Stomach (tissue), 4 donors: ENCODE measurements at regions not wholly inside any gene's neighbourhood (a gene's known extent, or its start where the extent isn't known, plus 50 kb on each side); places are given as distances from the start of the nearest gene placed in this dataset.

Experiments used
- EP300 ChIP-seq: sonication (generic); formaldehyde crosslinking; IDR thresholded peaks from one replicate; pipeline ENCODE4 v1.6.1; 2017; ENCODE audit warnings: antibody characterized with exemption
- POLR2AphosphoS5 ChIP-seq, 3 donors: sonication (generic); formaldehyde crosslinking; IDR thresholded peaks; one replicate each; pipeline ENCODE4 v1.6.1; 2016; ENCODE audit warnings: antibody characterized with exemption in 3 of 3
- TF ChIP-seq, protein P1 (sequence below), 7 experiments: fragments of 450-650 bp in 4 of 7; fragments of 200-600 bp in 3 of 7; sonication (generic) in 3 of 7; IDR thresholded peaks; one replicate each; pipeline ENCODE4 v1.5.1; 2016 to 2019; ENCODE audit warnings: antibody characterized with exemption in 7 of 7, control low read depth in 2 of 7, mild to moderate bottlenecking in 1 of 7

DNA sequence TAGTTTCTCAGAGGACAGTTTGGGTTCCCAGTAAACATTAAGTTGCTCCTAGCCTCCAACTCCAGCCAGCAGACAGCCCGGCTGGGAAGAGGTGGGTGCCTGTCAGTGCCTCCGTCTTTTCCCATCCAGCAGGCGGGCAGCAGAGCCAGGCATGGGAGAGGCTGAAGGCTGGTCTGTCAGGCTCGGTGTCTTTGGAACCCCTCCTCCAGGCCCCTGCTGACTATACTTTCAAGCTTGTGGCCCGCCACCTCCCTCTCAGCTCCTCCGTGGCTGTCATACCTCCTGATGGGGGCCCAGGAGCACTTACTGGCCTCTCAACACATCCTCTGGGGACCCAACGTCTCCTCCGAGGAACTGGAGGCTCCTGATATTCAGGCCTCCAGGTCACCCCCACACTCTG is 140.9 kb downstream of the ACTL8 start:
- TF ChIP-seq, protein P1, sequence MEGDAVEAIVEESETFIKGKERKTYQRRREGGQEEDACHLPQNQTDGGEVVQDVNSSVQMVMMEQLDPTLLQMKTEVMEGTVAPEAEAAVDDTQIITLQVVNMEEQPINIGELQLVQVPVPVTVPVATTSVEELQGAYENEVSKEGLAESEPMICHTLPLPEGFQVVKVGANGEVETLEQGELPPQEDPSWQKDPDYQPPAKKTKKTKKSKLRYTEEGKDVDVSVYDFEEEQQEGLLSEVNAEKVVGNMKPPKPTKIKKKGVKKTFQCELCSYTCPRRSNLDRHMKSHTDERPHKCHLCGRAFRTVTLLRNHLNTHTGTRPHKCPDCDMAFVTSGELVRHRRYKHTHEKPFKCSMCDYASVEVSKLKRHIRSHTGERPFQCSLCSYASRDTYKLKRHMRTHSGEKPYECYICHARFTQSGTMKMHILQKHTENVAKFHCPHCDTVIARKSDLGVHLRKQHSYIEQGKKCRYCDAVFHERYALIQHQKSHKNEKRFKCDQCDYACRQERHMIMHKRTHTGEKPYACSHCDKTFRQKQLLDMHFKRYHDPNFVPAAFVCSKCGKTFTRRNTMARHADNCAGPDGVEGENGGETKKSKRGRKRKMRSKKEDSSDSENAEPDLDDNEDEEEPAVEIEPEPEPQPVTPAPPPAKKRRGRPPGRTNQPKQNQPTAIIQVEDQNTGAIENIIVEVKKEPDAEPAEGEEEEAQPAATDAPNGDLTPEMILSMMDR (IDR thresholded peaks at IDR 0.05): no peak
- TF ChIP-seq EP300 (no peak), POLR2AphosphoS5 (IDR thresholded peaks at IDR 0.05) (no peak)
